GM21619 (cell line): ENCODE measurements at regions not wholly inside any gene's neighbourhood (a gene's known extent, or its start where the extent isn't known, plus 50 kb on each side); places are given as distances from the start of the nearest gene placed in this dataset.

ENCODE experiments used
- ATAC-seq: cut with Tn5 transposase; IDR thresholded peaks from one replicate; pipeline ENCODE4 v1.9.1; 2021; ENCODE audit not compliant: unreplicated experiment

GRCh38 chr5:82329393-82329792 is 51.2 kb upstream of the RPS23 start:
- no peak for ATAC-seq
